ENCODE measurements at regions not wholly inside any gene's neighbourhood (a gene's known extent, or its start where the extent isn't known, plus 50 kb on each side); places are given as distances from the start of the nearest gene placed in this dataset.

DNA sequence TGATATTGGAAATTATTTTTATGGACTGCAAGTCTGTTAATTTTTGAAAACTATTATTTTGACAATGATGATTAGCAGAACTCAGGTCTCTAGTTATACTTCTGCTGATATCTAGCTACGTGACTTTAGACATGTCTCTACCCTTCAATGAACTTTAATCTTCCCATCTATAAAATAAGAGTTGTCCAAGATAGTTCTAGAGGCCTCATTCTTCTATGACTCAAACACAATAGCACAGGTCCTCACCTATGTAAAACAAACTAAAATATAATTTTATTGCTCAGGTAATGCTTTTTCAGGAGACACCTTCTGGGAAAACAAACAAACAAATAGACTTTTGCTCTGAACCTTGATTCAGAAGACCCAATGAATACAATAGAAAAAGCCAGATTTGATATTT, 544.4 kb upstream of the SETBP1 start:
- intact Hi-C loops (cut with DNase I): no loop called here
- no peaks in the 10 kb centered on the region for H3K36me3 ChIP-seq

DNA sequence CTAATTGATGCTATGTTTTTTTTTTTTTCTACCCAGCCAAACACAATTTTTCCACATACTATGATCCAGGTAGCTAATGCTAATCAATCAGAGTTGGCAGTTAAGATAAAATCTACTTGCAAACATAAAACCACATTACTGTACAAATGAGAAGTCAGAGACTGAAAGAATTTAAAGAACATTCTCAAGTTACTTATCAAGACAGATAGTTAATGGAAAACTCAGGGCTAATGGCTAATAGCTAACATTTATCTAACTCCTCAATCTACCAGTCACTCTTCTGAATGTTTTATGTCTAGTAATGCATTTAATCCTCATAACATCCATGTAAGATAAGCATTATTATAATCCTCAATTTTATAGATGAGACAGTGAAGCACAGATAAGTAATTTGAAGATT, 537.6 kb upstream of the SETBP1 start:
- no peak for DNase-seq
- H3K27me3 ChIP-seq: no peaks in the 10 kb centered on the region
- H3K4me3 ChIP-seq: no peak overlapping the region
- H3K27ac ChIP-seq: no peak overlapping the region
- H3K36me3 ChIP-seq: no peaks in the 10 kb centered on the region
- no peak for ATAC-seq
- TF ChIP-seq, protein P1, sequence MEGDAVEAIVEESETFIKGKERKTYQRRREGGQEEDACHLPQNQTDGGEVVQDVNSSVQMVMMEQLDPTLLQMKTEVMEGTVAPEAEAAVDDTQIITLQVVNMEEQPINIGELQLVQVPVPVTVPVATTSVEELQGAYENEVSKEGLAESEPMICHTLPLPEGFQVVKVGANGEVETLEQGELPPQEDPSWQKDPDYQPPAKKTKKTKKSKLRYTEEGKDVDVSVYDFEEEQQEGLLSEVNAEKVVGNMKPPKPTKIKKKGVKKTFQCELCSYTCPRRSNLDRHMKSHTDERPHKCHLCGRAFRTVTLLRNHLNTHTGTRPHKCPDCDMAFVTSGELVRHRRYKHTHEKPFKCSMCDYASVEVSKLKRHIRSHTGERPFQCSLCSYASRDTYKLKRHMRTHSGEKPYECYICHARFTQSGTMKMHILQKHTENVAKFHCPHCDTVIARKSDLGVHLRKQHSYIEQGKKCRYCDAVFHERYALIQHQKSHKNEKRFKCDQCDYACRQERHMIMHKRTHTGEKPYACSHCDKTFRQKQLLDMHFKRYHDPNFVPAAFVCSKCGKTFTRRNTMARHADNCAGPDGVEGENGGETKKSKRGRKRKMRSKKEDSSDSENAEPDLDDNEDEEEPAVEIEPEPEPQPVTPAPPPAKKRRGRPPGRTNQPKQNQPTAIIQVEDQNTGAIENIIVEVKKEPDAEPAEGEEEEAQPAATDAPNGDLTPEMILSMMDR (IDR thresholded peaks at IDR 0.05): no peak
- no peaks in the 10 kb centered on the region for H3K9me3 ChIP-seq
- H3K4me1 ChIP-seq: no peaks in the 10 kb centered on the region
- intact Hi-C loops (cut with DNase I): no loop called here

More for the DNA sequence above, 544.4 kb upstream of the SETBP1 start:
- Histone ChIP-seq H3K4me3 (no peak overlapping the region), H3K27ac (no peak overlapping the region), H3K4me1 (no peaks in the 10 kb centered on the region), H3K27me3 (no peaks in the 10 kb centered on the region), H3K9me3 (no peaks in the 10 kb centered on the region)
- ATAC-seq (no peak), DNase-seq (no peak)
- TF ChIP-seq, protein P1 (IDR thresholded peaks at IDR 0.05): no peak

DNA sequence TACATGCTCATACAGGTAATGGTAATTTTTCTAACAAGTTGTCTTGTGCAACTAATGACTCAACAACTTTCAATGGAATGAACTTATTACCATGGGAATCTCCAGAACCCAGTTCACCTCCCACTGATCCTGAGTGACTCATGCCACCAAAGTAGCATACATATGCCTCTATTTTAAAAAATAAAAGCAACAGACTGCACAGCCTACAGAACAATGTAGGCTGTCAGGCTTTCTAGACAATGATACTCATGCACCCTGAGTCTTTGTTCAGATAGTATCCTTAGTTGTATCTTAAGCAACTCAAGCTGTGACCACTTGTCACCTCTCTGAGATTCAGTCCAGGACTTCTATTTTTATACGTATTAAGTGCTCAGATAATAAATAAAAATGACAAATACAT, 531.0 kb upstream of the SETBP1 start:
- no peak overlapping the region for H3K4me3 ChIP-seq
- H3K27ac ChIP-seq: no peak overlapping the region
- intact Hi-C loops (cut with DNase I): no loop called here
- no peaks in the 10 kb centered on the region for H3K36me3 ChIP-seq
- H3K27me3 ChIP-seq: no peaks in the 10 kb centered on the region
- TF ChIP-seq, protein P1 (IDR thresholded peaks at IDR 0.05): no peak
- no peaks in the 10 kb centered on the region for H3K9me3 ChIP-seq
- no peak for ATAC-seq
- no peaks in the 10 kb centered on the region for H3K4me1 ChIP-seq
- no peak for DNase-seq

DNA sequence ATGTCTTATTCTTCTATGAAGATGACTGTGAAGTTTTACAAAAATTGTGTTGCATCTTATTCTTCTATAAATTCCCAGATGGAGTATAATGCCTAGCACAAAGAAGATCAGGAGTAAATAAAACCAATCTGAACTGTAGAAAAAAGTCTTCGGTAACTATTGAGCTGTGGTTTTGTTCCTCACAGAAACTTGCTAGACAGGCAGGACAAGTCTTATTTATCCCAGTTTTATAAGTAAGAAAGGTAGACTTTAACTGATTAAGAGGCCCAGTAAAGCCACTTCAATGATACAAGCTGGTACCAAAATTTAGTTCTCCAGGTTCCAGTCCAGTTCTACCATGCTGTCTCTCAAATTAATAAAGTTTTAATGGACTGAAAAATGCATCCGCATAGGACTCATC, 526.7 kb upstream of the SETBP1 start:
- TF ChIP-seq, protein P1 (IDR thresholded peaks at IDR 0.05): no peak
- ATAC-seq (no peak), DNase-seq (no peak)
- Histone ChIP-seq H3K27me3 (no peaks in the 10 kb centered on the region), H3K27ac (no peak overlapping the region), H3K4me3 (no peak overlapping the region), H3K36me3 (no peaks in the 10 kb centered on the region), H3K9me3 (no peaks in the 10 kb centered on the region), H3K4me1 (no peaks in the 10 kb centered on the region)
- intact Hi-C loops (cut with DNase I): no loop called here

DNA sequence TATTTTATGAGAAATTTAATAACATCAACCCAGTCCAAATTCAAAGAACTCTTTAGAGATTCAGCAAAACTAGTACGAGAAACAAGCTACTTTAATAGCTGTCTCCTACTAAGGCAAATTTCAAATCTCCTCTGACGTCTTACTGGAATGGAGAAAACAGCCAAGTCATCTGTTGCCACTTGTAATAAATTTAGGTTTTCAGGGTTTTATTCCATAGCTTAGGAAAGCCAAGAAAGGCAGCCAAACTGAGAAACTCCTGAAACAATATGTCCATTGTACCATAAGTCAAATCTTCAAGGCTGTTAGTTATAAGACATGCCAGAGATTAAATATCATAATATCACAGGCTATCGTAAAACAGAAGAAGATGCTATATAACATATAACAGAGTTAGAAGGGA, 524.6 kb upstream of the SETBP1 start:
- Histone ChIP-seq H3K27ac (no peak overlapping the region), H3K9me3 (no peaks in the 10 kb centered on the region), H3K27me3 (no peaks in the 10 kb centered on the region), H3K4me1 (no peaks in the 10 kb centered on the region), H3K36me3 (no peaks in the 10 kb centered on the region), H3K4me3 (no peak overlapping the region)
- DNase-seq (no peak), ATAC-seq (no peak)
- TF ChIP-seq, protein P1 (IDR thresholded peaks at IDR 0.05): no peak
- intact Hi-C loops (cut with DNase I): no loop called here

DNA sequence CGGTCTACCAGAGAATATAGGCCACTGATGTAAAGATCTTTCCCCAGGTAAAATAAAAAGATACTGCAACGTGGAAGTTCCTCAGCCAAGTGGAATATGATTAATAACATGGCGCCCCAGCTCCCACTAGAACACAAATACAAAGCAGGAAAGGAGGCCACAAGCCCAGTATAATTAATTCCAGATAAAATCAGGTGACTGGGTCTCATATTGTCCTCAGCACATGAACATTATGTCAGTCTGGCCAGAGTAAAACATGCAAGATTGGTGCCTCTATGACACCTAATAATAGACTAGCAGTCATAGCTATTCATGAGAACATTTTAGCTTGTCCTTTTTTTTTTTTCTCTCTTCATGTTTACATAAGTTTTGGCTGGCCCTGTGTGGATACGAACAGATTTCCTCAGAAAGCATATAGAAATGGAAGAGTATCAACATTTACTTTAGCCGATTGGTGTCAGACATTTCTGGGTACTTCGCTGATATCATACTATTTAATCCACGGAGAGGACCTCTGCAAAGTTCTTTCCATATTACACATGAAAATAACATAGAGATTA, 523.8 kb upstream of the SETBP1 start:
- Histone ChIP-seq H3K9me3 (no peaks in the 10 kb centered on the region), H3K27me3 (no peaks in the 10 kb centered on the region), H3K36me3 (no peaks in the 10 kb centered on the region), H3K4me3 (no peak overlapping the region), H3K4me1 (no peaks in the 10 kb centered on the region), H3K27ac (no peak overlapping the region)
- DNase-seq (no peak), ATAC-seq (no peak)
- intact Hi-C loops (cut with DNase I): no loop called here
- TF ChIP-seq, protein P1 (IDR thresholded peaks at IDR 0.05): no peak

Data from upper lobe of right lung (tissue), 1 donor.